Nephron (organoid): ENCODE measurements at regions not wholly inside any gene's neighbourhood (a gene's known extent, or its start where the extent isn't known, plus 50 kb on each side); places are given as distances from the start of the nearest gene placed in this dataset.
A peak's percentile ranks its signal among the peaks of the same experiment; 100 is the strongest.

ENCODE experiments used
- H3K27ac Mint-ChIP-seq, 3 experiments: 2 replicates each; pipeline ENCODE4 v1.8.0; 2020; ENCODE audit warnings: mixed read lengths in 3 of 3, mild to moderate bottlenecking in 2 of 3, moderate library complexity in 1 of 3
- H3K27me3 Mint-ChIP-seq: 2 replicates; pipeline ENCODE4 v1.8.0; 2021; ENCODE audit warnings: low read depth, mild to moderate bottlenecking, moderate library complexity, mixed read lengths
- H3K36me3 Mint-ChIP-seq: 2 replicates; pipeline ENCODE4 v1.8.0; 2020; ENCODE audit warnings: low read depth, mixed read lengths
- H3K4me1 Mint-ChIP-seq: 2 replicates; pipeline ENCODE4 v1.8.0; 2020; ENCODE audit warnings: mixed read lengths
- H3K4me3 Mint-ChIP-seq, 3 experiments: 2 replicates each; pipeline ENCODE4 v1.8.0; 2020; ENCODE audit warnings: mild to moderate bottlenecking in 3 of 3, mixed read lengths in 3 of 3, moderate library complexity in 2 of 3
- H3K9me3 Mint-ChIP-seq: 2 replicates; pipeline ENCODE4 v1.8.0; 2020; ENCODE audit warnings: mixed read lengths
- TF ChIP-seq, protein P1 (sequence below), 3 experiments: fragments of 200-600 bp; sonication (generic); IDR thresholded peaks; one replicate each; pipeline ENCODE4 v1.5.0; 2021; ENCODE audit warnings: antibody characterized with exemption in 3 of 3; ENCODE audit not compliant: unreplicated experiment in 3 of 3

- Mint-ChIP-seq H3K4me1 (peaks cover 36% of the 10 kb centered on the region), H3K36me3 (peaks cover 3% of the 10 kb centered on the region), H3K27ac (peak overlapping the region; percentile 15 to 55 (median 39)), H3K9me3 (no peaks in the 10 kb centered on the region), H3K27me3 (no peaks in the 10 kb centered on the region), H3K4me3 (no peak overlapping the region)
- TF ChIP-seq, protein P1, sequence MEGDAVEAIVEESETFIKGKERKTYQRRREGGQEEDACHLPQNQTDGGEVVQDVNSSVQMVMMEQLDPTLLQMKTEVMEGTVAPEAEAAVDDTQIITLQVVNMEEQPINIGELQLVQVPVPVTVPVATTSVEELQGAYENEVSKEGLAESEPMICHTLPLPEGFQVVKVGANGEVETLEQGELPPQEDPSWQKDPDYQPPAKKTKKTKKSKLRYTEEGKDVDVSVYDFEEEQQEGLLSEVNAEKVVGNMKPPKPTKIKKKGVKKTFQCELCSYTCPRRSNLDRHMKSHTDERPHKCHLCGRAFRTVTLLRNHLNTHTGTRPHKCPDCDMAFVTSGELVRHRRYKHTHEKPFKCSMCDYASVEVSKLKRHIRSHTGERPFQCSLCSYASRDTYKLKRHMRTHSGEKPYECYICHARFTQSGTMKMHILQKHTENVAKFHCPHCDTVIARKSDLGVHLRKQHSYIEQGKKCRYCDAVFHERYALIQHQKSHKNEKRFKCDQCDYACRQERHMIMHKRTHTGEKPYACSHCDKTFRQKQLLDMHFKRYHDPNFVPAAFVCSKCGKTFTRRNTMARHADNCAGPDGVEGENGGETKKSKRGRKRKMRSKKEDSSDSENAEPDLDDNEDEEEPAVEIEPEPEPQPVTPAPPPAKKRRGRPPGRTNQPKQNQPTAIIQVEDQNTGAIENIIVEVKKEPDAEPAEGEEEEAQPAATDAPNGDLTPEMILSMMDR (IDR thresholded peaks at IDR 0.05; ENCODE audit: unreplicated experiment in 3 of 3), result no peak
These were observed 114.8 kb upstream of the USP24 start for GRCh38 chr1:55329808-55330432.

DNA sequence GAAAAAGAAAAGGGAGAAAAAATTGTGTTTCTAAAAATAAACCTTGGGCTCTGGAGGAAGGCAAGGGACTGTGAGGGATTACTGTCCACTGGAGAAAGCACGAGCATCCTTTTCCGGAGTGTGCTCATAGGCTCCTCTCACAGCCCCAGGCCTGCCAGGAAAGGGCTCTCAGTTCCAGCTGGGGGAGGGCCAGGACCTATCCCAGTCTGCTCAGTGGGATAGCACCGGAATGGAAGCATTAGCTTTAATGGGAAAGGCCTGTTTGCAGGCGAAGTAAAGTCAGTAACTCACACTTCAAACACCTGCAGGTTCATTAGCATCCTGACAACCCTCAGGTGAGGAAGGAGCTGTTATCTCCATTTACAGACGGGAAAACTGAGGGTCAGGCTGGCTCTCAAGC is 113.9 kb upstream of the USP24 start:
- H3K4me3 Mint-ChIP-seq, result no peak overlapping the region
- H3K27me3 Mint-ChIP-seq, result no peaks in the 10 kb centered on the region
- no peaks in the 10 kb centered on the region for H3K9me3 Mint-ChIP-seq
- TF ChIP-seq, protein P1 (IDR thresholded peaks at IDR 0.05; ENCODE audit: unreplicated experiment in 3 of 3), result no peak
- H3K27ac Mint-ChIP-seq, result peak overlapping the region; percentile 39 to 59 (median 50)
- peaks cover 3% of the 10 kb centered on the region for H3K36me3 Mint-ChIP-seq
- H3K4me1 Mint-ChIP-seq, result peaks cover 36% of the 10 kb centered on the region

DNA sequence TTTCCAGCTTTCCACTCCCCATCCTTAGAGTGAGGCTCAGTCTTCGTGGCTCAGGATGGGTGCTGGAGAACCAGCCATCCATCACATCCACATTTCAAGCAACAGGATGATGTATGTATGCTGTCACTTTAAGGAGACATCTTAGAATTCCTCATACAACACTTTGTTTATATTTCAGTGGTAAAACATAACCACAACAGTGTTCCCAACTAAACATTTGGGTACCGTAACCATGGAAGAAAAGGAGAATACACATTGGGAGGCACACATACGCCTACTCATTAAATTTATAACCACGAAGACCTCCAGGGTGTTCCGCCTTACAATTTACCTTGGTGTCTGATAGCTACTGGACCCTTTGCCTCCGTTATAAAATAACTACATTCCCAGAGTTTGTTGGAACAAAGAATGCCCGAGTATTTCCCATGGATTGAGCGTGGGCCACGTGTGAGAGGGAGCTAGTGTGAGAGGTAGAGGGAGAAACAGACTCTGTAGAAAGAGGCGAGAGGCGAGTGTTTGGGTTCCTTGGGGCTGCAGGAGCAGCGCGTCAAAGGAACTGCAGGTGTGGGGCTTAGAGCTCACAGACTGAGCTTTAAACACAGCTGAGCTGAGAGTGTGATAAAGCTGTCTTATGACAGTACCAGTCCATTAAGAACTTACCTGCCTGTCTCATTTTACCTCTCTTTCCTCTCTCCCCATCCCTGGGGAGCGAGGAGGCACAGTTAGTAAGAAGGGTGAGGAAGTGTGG is 111.5 kb upstream of the USP24 start:
- Mint-ChIP-seq H3K4me1 (peaks cover 40% of the 10 kb centered on the region), H3K27me3 (no peaks in the 10 kb centered on the region), H3K4me3 (no peak overlapping the region), H3K27ac (peak overlapping the region in 1 of 3 experiments; percentile 10), H3K9me3 (no peaks in the 10 kb centered on the region), H3K36me3 (no peaks in the 10 kb centered on the region)
- TF ChIP-seq, protein P1 (IDR thresholded peaks at IDR 0.05; ENCODE audit: unreplicated experiment in 3 of 3), result no peak

DNA sequence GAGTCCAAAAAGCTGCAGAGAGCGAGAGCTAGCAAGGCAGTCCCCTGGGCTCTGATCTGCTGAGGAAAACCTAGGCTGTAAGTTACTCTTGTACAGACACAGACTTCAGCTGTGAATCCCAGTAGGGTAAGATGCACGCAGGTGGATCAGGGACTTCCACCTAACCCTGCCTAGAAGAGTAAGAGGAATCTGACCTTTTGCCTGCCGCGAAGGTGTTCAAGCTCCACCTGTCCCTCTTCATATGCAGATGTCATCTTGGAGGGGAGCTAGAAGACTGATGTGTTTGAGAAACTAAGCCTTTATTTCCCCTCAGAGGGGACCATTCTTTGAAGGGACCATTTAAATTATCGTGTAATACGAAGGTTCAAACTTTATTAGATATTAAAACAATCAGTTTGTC is 108.6 kb upstream of the USP24 start:
- TF ChIP-seq, protein P1 (IDR thresholded peaks at IDR 0.05; ENCODE audit: unreplicated experiment in 3 of 3), result no peak
- Mint-ChIP-seq H3K4me1 (peaks cover 42% of the 10 kb centered on the region), H3K4me3 (no peak overlapping the region), H3K27me3 (peaks cover 4% of the 10 kb centered on the region), H3K27ac (no peak overlapping the region), H3K36me3 (no peaks in the 10 kb centered on the region), H3K9me3 (no peaks in the 10 kb centered on the region)

GRCh38 chr1:55322842-55323241 is 107.7 kb upstream of the USP24 start:
- peaks cover 4% of the 10 kb centered on the region for H3K27me3 Mint-ChIP-seq
- H3K4me1 Mint-ChIP-seq, result peaks cover 39% of the 10 kb centered on the region
- no peaks in the 10 kb centered on the region for H3K9me3 Mint-ChIP-seq
- H3K27ac Mint-ChIP-seq, result no peak overlapping the region
- TF ChIP-seq, protein P1 (IDR thresholded peaks at IDR 0.05; ENCODE audit: unreplicated experiment in 3 of 3), result no peak
- no peaks in the 10 kb centered on the region for H3K36me3 Mint-ChIP-seq
- H3K4me3 Mint-ChIP-seq, result no peak overlapping the region
